ENCODE measurements at regions not wholly inside any gene's neighbourhood (a gene's known extent, or its start where the extent isn't known, plus 50 kb on each side); places are given as distances from the start of the nearest gene placed in this dataset.

GRCh38 chr4:54371173-54371572 is 142.1 kb downstream of the PDGFRA start:
- TF ChIP-seq EZH2 (IDR thresholded peaks at IDR 0.05; ENCODE audit: borderline replicate concordance, insufficient read depth, low read length, poor library complexity, severe bottlenecking), result no peak
- TF ChIP-seq RAD21 (conservative IDR thresholded peaks at IDR 0.05), result no peak
- TF ChIP-seq CTCF (IDR thresholded peaks at IDR 0.05; ENCODE audit: poor library complexity, severe bottlenecking), result no peak
- TF ChIP-seq EP300 (conservative IDR thresholded peaks at IDR 0.05; ENCODE audit: poor library complexity, severe bottlenecking), result no peak
- TF ChIP-seq POLR2AphosphoS5 (IDR thresholded peaks at IDR 0.05), result no peak
- TF ChIP-seq, protein P1, sequence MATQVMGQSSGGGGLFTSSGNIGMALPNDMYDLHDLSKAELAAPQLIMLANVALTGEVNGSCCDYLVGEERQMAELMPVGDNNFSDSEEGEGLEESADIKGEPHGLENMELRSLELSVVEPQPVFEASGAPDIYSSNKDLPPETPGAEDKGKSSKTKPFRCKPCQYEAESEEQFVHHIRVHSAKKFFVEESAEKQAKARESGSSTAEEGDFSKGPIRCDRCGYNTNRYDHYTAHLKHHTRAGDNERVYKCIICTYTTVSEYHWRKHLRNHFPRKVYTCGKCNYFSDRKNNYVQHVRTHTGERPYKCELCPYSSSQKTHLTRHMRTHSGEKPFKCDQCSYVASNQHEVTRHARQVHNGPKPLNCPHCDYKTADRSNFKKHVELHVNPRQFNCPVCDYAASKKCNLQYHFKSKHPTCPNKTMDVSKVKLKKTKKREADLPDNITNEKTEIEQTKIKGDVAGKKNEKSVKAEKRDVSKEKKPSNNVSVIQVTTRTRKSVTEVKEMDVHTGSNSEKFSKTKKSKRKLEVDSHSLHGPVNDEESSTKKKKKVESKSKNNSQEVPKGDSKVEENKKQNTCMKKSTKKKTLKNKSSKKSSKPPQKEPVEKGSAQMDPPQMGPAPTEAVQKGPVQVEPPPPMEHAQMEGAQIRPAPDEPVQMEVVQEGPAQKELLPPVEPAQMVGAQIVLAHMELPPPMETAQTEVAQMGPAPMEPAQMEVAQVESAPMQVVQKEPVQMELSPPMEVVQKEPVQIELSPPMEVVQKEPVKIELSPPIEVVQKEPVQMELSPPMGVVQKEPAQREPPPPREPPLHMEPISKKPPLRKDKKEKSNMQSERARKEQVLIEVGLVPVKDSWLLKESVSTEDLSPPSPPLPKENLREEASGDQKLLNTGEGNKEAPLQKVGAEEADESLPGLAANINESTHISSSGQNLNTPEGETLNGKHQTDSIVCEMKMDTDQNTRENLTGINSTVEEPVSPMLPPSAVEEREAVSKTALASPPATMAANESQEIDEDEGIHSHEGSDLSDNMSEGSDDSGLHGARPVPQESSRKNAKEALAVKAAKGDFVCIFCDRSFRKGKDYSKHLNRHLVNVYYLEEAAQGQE (IDR thresholded peaks at IDR 0.05; ENCODE audit: borderline replicate concordance), result no peak
- no peak for TF ChIP-seq TAF1 (IDR thresholded peaks at IDR 0.05; ENCODE audit: low read depth)
- TF ChIP-seq SMC3 (conservative IDR thresholded peaks at IDR 0.05; ENCODE audit: poor library complexity), result no peak
- TF ChIP-seq MXI1 (conservative IDR thresholded peaks at IDR 0.05; ENCODE audit: poor library complexity, severe bottlenecking), result no peak

Data from neural cell (in vitro differentiated cells).